MCF 10A (cell line): ENCODE measurements at regions not wholly inside any gene's neighbourhood (a gene's known extent, or its start where the extent isn't known, plus 50 kb on each side); places are given as distances from the start of the nearest gene placed in this dataset.

ENCODE experiments used
- BruUV-seq: library from RNA; stranded (reverse); fragments of 400-500 nt; replicated peaks from 2 replicates; lab custom pipeline; 2021; lab: Mats Ljungman, UMichigan
- CTCF ChIA-PET: fragments of 300-600 bp; sonication (Branson Sonifier 250); formaldehyde crosslinking; extraction: SDS; loops from one replicate; lab custom pipeline; 2021; ENCODE audit warnings: antibody characterized with exemption, inconsistent platforms; lab: Yijun Ruan, JAX
- POLR2A ChIA-PET: fragments of 300-600, 350-650 bp; sonication (Branson Sonifier 250); formaldehyde crosslinking; extraction: SDS; loops from one replicate; lab custom pipeline; 2020; ENCODE audit warnings: antibody characterized with exemption, inconsistent platforms; lab: Yijun Ruan, JAX
- DNase-seq: peaks from one replicate; pipeline ENCODE4 v3.0.0-alpha.2; 2018; ENCODE audit not compliant: unreplicated experiment
- H3K27ac Mint-ChIP-seq: one replicate; pipeline ENCODE4 v1.8.0; 2022; ENCODE audit warnings: mild to moderate bottlenecking, low read depth, mixed read lengths; ENCODE audit not compliant: unreplicated experiment
- H3K27me3 Mint-ChIP-seq: one replicate; pipeline ENCODE4 v1.8.0; 2022; ENCODE audit warnings: mixed read lengths; ENCODE audit not compliant: insufficient read depth, unreplicated experiment
- H3K36me3 Mint-ChIP-seq: one replicate; pipeline ENCODE4 v1.8.0; 2022; ENCODE audit warnings: mild to moderate bottlenecking, moderate library complexity, mixed read lengths; ENCODE audit not compliant: insufficient read depth, unreplicated experiment
- H3K4me1 Mint-ChIP-seq: one replicate; pipeline ENCODE4 v1.8.0; 2022; ENCODE audit warnings: mixed read lengths; ENCODE audit not compliant: insufficient read depth, unreplicated experiment
- H3K4me3 Mint-ChIP-seq: one replicate; pipeline ENCODE4 v1.8.0; 2022; ENCODE audit warnings: mild to moderate bottlenecking, moderate library complexity, mixed read lengths; ENCODE audit not compliant: unreplicated experiment
- H3K9me3 Mint-ChIP-seq: one replicate; pipeline ENCODE4 v1.8.0; 2022; ENCODE audit warnings: mixed read lengths; ENCODE audit not compliant: unreplicated experiment
- CTCF ChIP-seq: fragments of 200-600 bp; IDR thresholded peaks from one replicate; pipeline ENCODE4 v1.8.0; 2022; ENCODE audit warnings: antibody characterized with exemption, mild to moderate bottlenecking; ENCODE audit not compliant: unreplicated experiment
- intact Hi-C: fragments of 100-400 bp; cut with micrococcal nuclease; formaldehyde crosslinking; loops from 2 replicates; pipeline ENCODE4 v1.14.1; 2022

GRCh38 chr16:29318037-29318436, 88.5 kb downstream of the NPIPB11 start:
- no TSS peak for BruUV-seq
- H3K4me1 Mint-ChIP-seq = no peaks in the 10 kb centered on the region
- ChIA-PET CTCF (no interaction called here), POLR2A (no interaction called here)
- intact Hi-C loops = loop anchor here (5.0 kb wide), 1 partner anchor 91 kb away; no protein-coding TSS in a partner anchor
- no peak overlapping the region for H3K4me3 Mint-ChIP-seq
- H3K36me3 Mint-ChIP-seq = no peaks in the 10 kb centered on the region
- H3K9me3 Mint-ChIP-seq = no peaks in the 10 kb centered on the region
- TF ChIP-seq CTCF = no peak
- no peak overlapping the region for H3K27ac Mint-ChIP-seq
- H3K27me3 Mint-ChIP-seq = no peaks in the 10 kb centered on the region
- DNase-seq = no peak

- Mint-ChIP-seq H3K9me3 (no peaks in the 10 kb centered on the region), H3K4me3 (no peak overlapping the region), H3K36me3 (no peaks in the 10 kb centered on the region), H3K27ac (no peak overlapping the region), H3K4me1 (no peaks in the 10 kb centered on the region), H3K27me3 (no peaks in the 10 kb centered on the region)
- intact Hi-C loops = loop anchor here (5.0 kb wide), 1 partner anchor 90 kb away; no protein-coding TSS in a partner anchor
- ChIA-PET CTCF (no interaction called here), POLR2A (no interaction called here)
- TF ChIP-seq CTCF = no peak
- no TSS peak for BruUV-seq
- no peak for DNase-seq
Measured at GRCh38 chr16:29317269-29317668, 89.2 kb downstream of the NPIPB11 start.

- intact Hi-C loops = loop anchor here (5.0 kb wide), 1 partner anchor 89 kb away; no protein-coding TSS in a partner anchor
- CTCF ChIA-PET = no interaction called here
- no peak for TF ChIP-seq CTCF
- DNase-seq = no peak
- no TSS peak for BruUV-seq
- Mint-ChIP-seq H3K4me1 (no peaks in the 10 kb centered on the region), H3K27ac (no peak overlapping the region), H3K36me3 (no peaks in the 10 kb centered on the region), H3K27me3 (no peaks in the 10 kb centered on the region), H3K9me3 (no peaks in the 10 kb centered on the region), H3K4me3 (no peak overlapping the region)
- POLR2A ChIA-PET = interaction anchor here (0.6 kb wide), 1 partner anchor 11 kb away, joined by 3 read pairs; no protein-coding TSS in a partner anchor
Measured at GRCh38 chr16:29316761-29317183, 89.7 kb downstream of the NPIPB11 start.

- intact Hi-C loops = loop anchor here (5.0 kb wide), 1 partner anchor 89 kb away; no protein-coding TSS in a partner anchor
- CTCF ChIA-PET = interaction anchor here (0.7 kb wide), 1 partner anchor 1180 kb away, joined by 3 read pairs; no protein-coding TSS in a partner anchor
Measured at GRCh38 chr16:29315916-29316517, 90.5 kb downstream of the NPIPB11 start.

More at GRCh38 chr16:29315916-29316517, 90.5 kb downstream of the NPIPB11 start:
- no peaks in the 10 kb centered on the region for H3K36me3 Mint-ChIP-seq
- H3K27me3 Mint-ChIP-seq = no peaks in the 10 kb centered on the region
- no peak overlapping the region for H3K27ac Mint-ChIP-seq
- no peaks in the 10 kb centered on the region for H3K4me1 Mint-ChIP-seq
- DNase-seq = no peak
- no peak overlapping the region for H3K4me3 Mint-ChIP-seq
- no peaks in the 10 kb centered on the region for H3K9me3 Mint-ChIP-seq
- no TSS peak for BruUV-seq
- peak; percentile 21 for TF ChIP-seq CTCF
- POLR2A ChIA-PET = interaction anchor here (0.6 kb wide), 1 partner anchor 10 kb away, joined by 3 read pairs; no protein-coding TSS in a partner anchor
